IgD-negative memory B cell (primary cell): ENCODE measurements at regions not wholly inside any gene's neighbourhood (a gene's known extent, or its start where the extent isn't known, plus 50 kb on each side); places are given as distances from the start of the nearest gene placed in this dataset.
"Not testable (repeated sequence)": the region's sequence is repeated elsewhere in the genome, so short reads cannot be mapped to it uniquely, and the experiment has no call there.

Experiments used
- H3K27ac Mint-ChIP-seq, 3 donors: one replicate each; pipeline ENCODE4 v1.8.0; 2020 to 2022; ENCODE audit warnings: mild to moderate bottlenecking in 3 of 3, mixed read lengths in 3 of 3, moderate library complexity in 1 of 3
- H3K27me3 Mint-ChIP-seq: one replicate; pipeline ENCODE4 v1.8.0; 2021; ENCODE audit warnings: mixed read lengths
- H3K36me3 Mint-ChIP-seq: one replicate; pipeline ENCODE4 v1.8.0; 2020; ENCODE audit warnings: mild to moderate bottlenecking, mixed read lengths
- H3K4me1 Mint-ChIP-seq, 3 donors: one replicate each; pipeline ENCODE4 v1.8.0; 2020 to 2022; ENCODE audit warnings: mixed read lengths in 3 of 3, mild to moderate bottlenecking in 1 of 3
- H3K4me3 Mint-ChIP-seq, 4 donors: one replicate each; pipeline ENCODE4 v1.8.0; 2020 to 2022; ENCODE audit warnings: mild to moderate bottlenecking in 4 of 4, mixed read lengths in 4 of 4, moderate library complexity in 3 of 4
- H3K9me3 Mint-ChIP-seq, 3 donors: one replicate each; pipeline ENCODE4 v1.8.0; 2020 to 2021; ENCODE audit warnings: mixed read lengths in 3 of 3, mild to moderate bottlenecking in 1 of 3

- Mint-ChIP-seq H3K27me3 (no peaks in the 10 kb centered on the region), H3K4me1 (no peaks in the 10 kb centered on the region), H3K27ac (no peak overlapping the region), H3K36me3 (no peaks in the 10 kb centered on the region), H3K4me3 (no peak overlapping the region), H3K9me3 (peaks cover 1 to 10% (median 2%) of the 10 kb centered on the region in 3 donors)
Measured at GRCh38 chr13:85557691-85558467, 241.3 kb downstream of the SLITRK6 start.

GRCh38 chr13:85551012-85551411 lies 248.2 kb downstream of the SLITRK6 start:
- Mint-ChIP-seq H3K27me3 (no peaks in the 10 kb centered on the region), H3K4me3 (no peak overlapping the region), H3K27ac (no peak overlapping the region), H3K36me3 (no peaks in the 10 kb centered on the region), H3K4me1 (no peaks in the 10 kb centered on the region), H3K9me3 (peaks cover 2 to 28% (median 3%) of the 10 kb centered on the region in 3 donors)

- no peak overlapping the region for H3K4me3 Mint-ChIP-seq
- peaks cover 2 to 28% (median 3%) of the 10 kb centered on the region in 3 donors for H3K9me3 Mint-ChIP-seq
- peaks cover under 1% of the 10 kb centered on the region for H3K36me3 Mint-ChIP-seq
- H3K27me3 Mint-ChIP-seq = no peaks in the 10 kb centered on the region
- no peaks in the 10 kb centered on the region for H3K4me1 Mint-ChIP-seq
- H3K27ac Mint-ChIP-seq = no peak overlapping the region
Measured at GRCh38 chr13:85549819-85550218, 249.4 kb downstream of the SLITRK6 start.

GRCh38 chr13:85548845-85549244 lies 250.4 kb downstream of the SLITRK6 start:
- H3K4me3 Mint-ChIP-seq, H3K4me1 Mint-ChIP-seq, H3K36me3 Mint-ChIP-seq, H3K27me3 Mint-ChIP-seq, H3K27ac Mint-ChIP-seq: not testable (repeated sequence)
- peaks cover 2 to 28% (median 3%) of the 10 kb centered on the region in 3 donors for H3K9me3 Mint-ChIP-seq

- Mint-ChIP-seq H3K27me3 (no peaks in the 10 kb centered on the region), H3K9me3 (peaks cover 5 to 25% (median 7%) of the 10 kb centered on the region in 3 donors), H3K4me1 (no peaks in the 10 kb centered on the region), H3K36me3 (peaks cover 2% of the 10 kb centered on the region), H3K27ac (no peak overlapping the region), H3K4me3 (no peak overlapping the region)
Measured at GRCh38 chr13:85545771-85546170, 253.4 kb downstream of the SLITRK6 start.

GRCh38 chr13:85544756-85545155 lies 254.5 kb downstream of the SLITRK6 start:
- Mint-ChIP-seq H3K4me3 (no peak overlapping the region), H3K27me3 (no peaks in the 10 kb centered on the region), H3K4me1 (no peaks in the 10 kb centered on the region), H3K9me3 (peaks cover 5 to 20% (median 7%) of the 10 kb centered on the region in 3 donors), H3K27ac (peak overlapping the region in 1 of 3 donors; percentile 73), H3K36me3 (peaks cover 2% of the 10 kb centered on the region)

GRCh38 chr13:85543144-85543543 lies 256.1 kb downstream of the SLITRK6 start:
- Mint-ChIP-seq H3K27ac (no peak overlapping the region), H3K27me3 (no peaks in the 10 kb centered on the region)

GRCh38 chr13:85541476-85541875 lies 257.7 kb downstream of the SLITRK6 start:
- no peak overlapping the region for H3K27ac Mint-ChIP-seq
- H3K4me1 Mint-ChIP-seq = no peaks in the 10 kb centered on the region
- no peaks in the 10 kb centered on the region for H3K27me3 Mint-ChIP-seq

More at GRCh38 chr13:85543144-85543543, 256.1 kb downstream of the SLITRK6 start:
- H3K4me1 Mint-ChIP-seq = no peaks in the 10 kb centered on the region
- H3K36me3 Mint-ChIP-seq = peaks cover 2% of the 10 kb centered on the region
- peaks cover 4 to 10% (median 5%) of the 10 kb centered on the region in 3 donors for H3K9me3 Mint-ChIP-seq
- H3K4me3 Mint-ChIP-seq = no peak overlapping the region

GRCh38 chr13:85538957-85539356 lies 260.3 kb downstream of the SLITRK6 start:
- no peaks in the 10 kb centered on the region for H3K4me1 Mint-ChIP-seq

More at GRCh38 chr13:85541476-85541875, 257.7 kb downstream of the SLITRK6 start:
- Mint-ChIP-seq H3K36me3 (peaks cover 2% of the 10 kb centered on the region), H3K9me3 (peaks cover 3 to 5% (median 4%) of the 10 kb centered on the region in 3 donors), H3K4me3 (no peak overlapping the region)

GRCh38 chr13:85537601-85538000 lies 261.6 kb downstream of the SLITRK6 start:
- Mint-ChIP-seq H3K27me3 (no peaks in the 10 kb centered on the region), H3K4me1 (no peaks in the 10 kb centered on the region), H3K36me3 (no peaks in the 10 kb centered on the region), H3K27ac (no peak overlapping the region), H3K9me3 (peaks cover 2 to 7% (median 5%) of the 10 kb centered on the region in 3 donors), H3K4me3 (no peak overlapping the region)

More at GRCh38 chr13:85538957-85539356, 260.3 kb downstream of the SLITRK6 start:
- H3K27ac Mint-ChIP-seq = no peak overlapping the region
- no peaks in the 10 kb centered on the region for H3K36me3 Mint-ChIP-seq
- no peaks in the 10 kb centered on the region for H3K27me3 Mint-ChIP-seq
- H3K4me3 Mint-ChIP-seq = no peak overlapping the region
- H3K9me3 Mint-ChIP-seq = peaks cover 3 to 5% (median 4%) of the 10 kb centered on the region in 3 donors

- Mint-ChIP-seq H3K27ac (no peak overlapping the region), H3K36me3 (no peaks in the 10 kb centered on the region), H3K27me3 (no peaks in the 10 kb centered on the region), H3K9me3 (peaks cover 2 to 7% (median 5%) of the 10 kb centered on the region in 3 donors), H3K4me3 (no peak overlapping the region), H3K4me1 (no peaks in the 10 kb centered on the region)
Measured at GRCh38 chr13:85536706-85537105, 262.5 kb downstream of the SLITRK6 start.

GRCh38 chr13:85535316-85536084 lies 263.7 kb downstream of the SLITRK6 start:
- Mint-ChIP-seq H3K27me3 (no peaks in the 10 kb centered on the region), H3K36me3 (no peaks in the 10 kb centered on the region), H3K4me3 (no peak overlapping the region)

GRCh38 chr13:85533911-85534310 lies 265.3 kb downstream of the SLITRK6 start:
- no peaks in the 10 kb centered on the region for H3K27me3 Mint-ChIP-seq
- no peak overlapping the region for H3K4me3 Mint-ChIP-seq
- H3K4me1 Mint-ChIP-seq = no peaks in the 10 kb centered on the region
- no peak overlapping the region for H3K27ac Mint-ChIP-seq
- H3K9me3 Mint-ChIP-seq = peaks cover 1 to 7% (median 2%) of the 10 kb centered on the region in 3 donors
- H3K36me3 Mint-ChIP-seq = no peaks in the 10 kb centered on the region

More at GRCh38 chr13:85535316-85536084, 263.7 kb downstream of the SLITRK6 start:
- H3K9me3 Mint-ChIP-seq = peaks cover 1 to 7% (median 2%) of the 10 kb centered on the region in 3 donors
- H3K4me1 Mint-ChIP-seq = no peaks in the 10 kb centered on the region
- no peak overlapping the region for H3K27ac Mint-ChIP-seq

GRCh38 chr13:85529218-85529594 lies 270.0 kb downstream of the SLITRK6 start:
- Mint-ChIP-seq H3K4me1 (no peaks in the 10 kb centered on the region), H3K27me3 (no peaks in the 10 kb centered on the region), H3K36me3 (no peaks in the 10 kb centered on the region), H3K9me3 (peaks cover 0 to 7% (median 1%) of the 10 kb centered on the region in 3 donors), H3K4me3 (no peak overlapping the region), H3K27ac (no peak overlapping the region)

- peaks cover 0 to 7% (median 1%) of the 10 kb centered on the region in 3 donors for H3K9me3 Mint-ChIP-seq
- no peak overlapping the region for H3K4me3 Mint-ChIP-seq
- no peak overlapping the region for H3K27ac Mint-ChIP-seq
- H3K27me3 Mint-ChIP-seq = no peaks in the 10 kb centered on the region
- H3K36me3 Mint-ChIP-seq = no peaks in the 10 kb centered on the region
- no peaks in the 10 kb centered on the region for H3K4me1 Mint-ChIP-seq
Measured at GRCh38 chr13:85528491-85529217, 270.6 kb downstream of the SLITRK6 start.
